Adrenal gland (tissue), 5 donors: ENCODE measurements at regions not wholly inside any gene's neighbourhood (a gene's known extent, or its start where the extent isn't known, plus 50 kb on each side); places are given as distances from the start of the nearest gene placed in this dataset.

ENCODE experiments used
- POLR2A ChIP-seq, 2 donors: fragments of 450-650 bp; IDR thresholded peaks; one replicate each; pipeline ENCODE4 v1.6.1; 2017; ENCODE audit warnings: antibody characterized with exemption in 2 of 2, mild to moderate bottlenecking in 2 of 2, moderate library complexity in 1 of 2
- TF ChIP-seq, protein P1 (sequence below), 6 experiments: fragments of 450-650 bp in 4 of 6; fragments of 200-600 bp in 2 of 6; sonication (generic) in 1 of 6; IDR thresholded peaks; 1 replicate in 5 of 6; 2 replicates in 1 of 6; pipeline versions ENCODE4 v1.5.1 to v1.8.0; 2016 to 2021; ENCODE audit warnings: antibody characterized with exemption in 6 of 6, mild to moderate bottlenecking in 2 of 6, moderate library complexity in 1 of 6
- donor health status: DM: no; HTN: no; CAD: no.

DNA sequence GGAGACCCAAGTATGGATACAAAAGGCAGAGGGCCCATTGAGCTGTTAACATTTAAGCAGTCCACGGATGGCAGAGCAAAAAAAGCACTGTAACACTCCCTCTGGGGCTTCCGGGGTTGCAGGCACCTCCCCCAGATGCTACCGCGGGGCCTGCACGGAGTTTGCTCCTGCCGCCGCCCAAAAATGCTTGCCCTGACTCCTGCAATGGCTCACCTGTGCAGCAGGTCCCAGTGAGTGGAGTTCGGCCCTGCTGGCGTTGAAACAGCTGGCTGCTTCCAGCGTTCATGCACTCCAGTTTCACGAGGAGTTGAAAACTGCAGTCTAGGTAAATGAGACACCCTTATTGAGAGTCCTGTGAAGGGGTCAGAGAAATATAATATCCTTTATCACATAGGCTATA, 832.8 kb downstream of the NCAM2 start:
- TF ChIP-seq POLR2A (IDR thresholded peaks at IDR 0.05), result no peak
- TF ChIP-seq, protein P1, sequence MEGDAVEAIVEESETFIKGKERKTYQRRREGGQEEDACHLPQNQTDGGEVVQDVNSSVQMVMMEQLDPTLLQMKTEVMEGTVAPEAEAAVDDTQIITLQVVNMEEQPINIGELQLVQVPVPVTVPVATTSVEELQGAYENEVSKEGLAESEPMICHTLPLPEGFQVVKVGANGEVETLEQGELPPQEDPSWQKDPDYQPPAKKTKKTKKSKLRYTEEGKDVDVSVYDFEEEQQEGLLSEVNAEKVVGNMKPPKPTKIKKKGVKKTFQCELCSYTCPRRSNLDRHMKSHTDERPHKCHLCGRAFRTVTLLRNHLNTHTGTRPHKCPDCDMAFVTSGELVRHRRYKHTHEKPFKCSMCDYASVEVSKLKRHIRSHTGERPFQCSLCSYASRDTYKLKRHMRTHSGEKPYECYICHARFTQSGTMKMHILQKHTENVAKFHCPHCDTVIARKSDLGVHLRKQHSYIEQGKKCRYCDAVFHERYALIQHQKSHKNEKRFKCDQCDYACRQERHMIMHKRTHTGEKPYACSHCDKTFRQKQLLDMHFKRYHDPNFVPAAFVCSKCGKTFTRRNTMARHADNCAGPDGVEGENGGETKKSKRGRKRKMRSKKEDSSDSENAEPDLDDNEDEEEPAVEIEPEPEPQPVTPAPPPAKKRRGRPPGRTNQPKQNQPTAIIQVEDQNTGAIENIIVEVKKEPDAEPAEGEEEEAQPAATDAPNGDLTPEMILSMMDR (IDR thresholded peaks at IDR 0.05), result no peak
